ENCODE measurements at regions not wholly inside any gene's neighbourhood (a gene's known extent, or its start where the extent isn't known, plus 50 kb on each side); places are given as distances from the start of the nearest gene placed in this dataset.

GRCh38 chr2:18663861-18664260 is 74.5 kb upstream of the NT5C1B start:
- no peak overlapping the region for H2BK20ac ChIP-seq (ENCODE audit: low read depth, low read length)
- in situ Hi-C loops (cut with MboI; ENCODE audit: low sequenced_read_pairs) (no loop called here), dilution Hi-C loops (cut with HindIII; ENCODE audit: low sequenced_read_pairs, unreplicated experiment) (no loop called here), intact Hi-C loops (cut with micrococcal nuclease) (no loop called here)
- H2AK9ac ChIP-seq (replicated peaks; ENCODE audit: low read depth, low read length, poor library complexity) = no peak overlapping the region
- no peak overlapping the region for H3K23ac ChIP-seq (ENCODE audit: low read depth, low read length)
- no peak overlapping the region for H2BK15ac ChIP-seq (ENCODE audit: low read depth, low read length)
- H3K4me3 ChIP-seq (ENCODE audit: insufficient read depth, low read depth, low read length) = no peak overlapping the region
- POLR2A ChIA-PET (ENCODE audit: unreplicated experiment) = interaction anchor here (0.5 kb wide), 1 partner anchor 19 kb away, joined by 3 read pairs; no protein-coding TSS in a partner anchor
- CTCF ChIA-PET = interaction anchor here (0.7 to 1.2 kb wide), 2 partner anchors 14 to 15 kb away, joined by 3 to 4 read pairs; no protein-coding TSS in a partner anchor
- BruUV-seq (replicated peaks) = no TSS peak
- TF ChIP-seq CEBPB (IDR thresholded peaks at IDR 0.05; ENCODE audit: low read depth, low read length) (no peak), CTCF (conservative IDR thresholded peaks at IDR 0.05; ENCODE audit: low read depth, low read length) (no peak), FOS (IDR thresholded peaks at IDR 0.05; ENCODE audit: low read depth, low read length) (no peak), BHLHE40 (IDR thresholded peaks at IDR 0.05; ENCODE audit: low read depth, low read length) (no peak), USF2 (IDR thresholded peaks at IDR 0.05; ENCODE audit: low read depth, low read length) (no peak), MAFK (IDR thresholded peaks at IDR 0.05; ENCODE audit: low read depth, low read length) (no peak)
- no peak overlapping the region for H3K18ac ChIP-seq (ENCODE audit: low read depth, low read length)
- H3K9ac ChIP-seq (ENCODE audit: low read depth, low read length) = no peak overlapping the region
- H4K8ac ChIP-seq (ENCODE audit: low read depth in 2 of 2, low read length in 2 of 2) = no peak overlapping the region
- H3K56ac ChIP-seq (ENCODE audit: extremely low read depth, insufficient read depth, low read length) = no peak overlapping the region
- no peaks in the 10 kb centered on the region for H3K27me3 ChIP-seq (ENCODE audit: control insufficient read depth, insufficient read depth, low read length)
- H2BK120ac ChIP-seq (ENCODE audit: low read depth, low read length) = no peak overlapping the region
- H3K4ac ChIP-seq (ENCODE audit: low read depth, low read length) = no peak overlapping the region
- H3K4me2 ChIP-seq (ENCODE audit: low read depth, low read length) = no peak overlapping the region
- H2BK5ac ChIP-seq (ENCODE audit: low read depth, low read length, poor library complexity, severe bottlenecking) = no peak overlapping the region
- no peak overlapping the region for H3K14ac ChIP-seq (replicated peaks; ENCODE audit: low read depth, low read length)
- DNase-seq (no peak), ATAC-seq (ENCODE audit: low read depth) (no peak)
- no peaks in the 10 kb centered on the region for H3K9me1 ChIP-seq (ENCODE audit: insufficient read depth, low read length)
- no peaks in the 10 kb centered on the region for H3K9me3 ChIP-seq (ENCODE audit: control insufficient read depth, insufficient read depth, low read length)
- no peak overlapping the region for H3K27ac ChIP-seq (ENCODE audit: insufficient read depth, low read length)
- WGBS, 2 experiments (ENCODE audit: extremely low coverage in 2 of 2, insufficient read length in 1 of 2) = no CpG with 5 or more reads among the region's 3 CpGs
- no peaks in the 10 kb centered on the region for H3K79me1 ChIP-seq (ENCODE audit: low read depth in 1 of 2, low read length in 2 of 2)
- H4K5ac ChIP-seq (ENCODE audit: low read depth, low read length) = no peak overlapping the region
- H3K4me1 ChIP-seq (ENCODE audit: control insufficient read depth, insufficient read depth, low read length) = no peaks in the 10 kb centered on the region; the same call in 1 of the 2 replicates
- no peak overlapping the region for H4K91ac ChIP-seq (ENCODE audit: insufficient read depth, low read depth, low read length)
- no peaks in the 10 kb centered on the region for H4K20me1 ChIP-seq (ENCODE audit: insufficient read depth, low read length)
- H2AK5ac ChIP-seq (ENCODE audit: low read depth, low read length) = no peak overlapping the region
- H3K36me3 ChIP-seq (ENCODE audit: control insufficient read depth, insufficient read depth, low read length) = no peaks in the 10 kb centered on the region
- no peak overlapping the region for H2AFZ ChIP-seq (replicated peaks; ENCODE audit: low read length, poor library complexity)

Measured in IMR-90 (cell line).